Ishikawa (cell line): ENCODE measurements at regions not wholly inside any gene's neighbourhood (a gene's known extent, or its start where the extent isn't known, plus 50 kb on each side); places are given as distances from the start of the nearest gene placed in this dataset.

Source experiments
- CEBPB ChIP-seq: IDR thresholded peaks from 2 replicates; pipeline ENCODE4 v1.6.1; 2012
- EP300 ChIP-seq: IDR thresholded peaks from 2 replicates; pipeline ENCODE4 v1.6.1; 2012; ENCODE audit warnings: borderline replicate concordance
- YY1 ChIP-seq: IDR thresholded peaks from 2 replicates; pipeline ENCODE4 v1.6.1; 2012; ENCODE audit warnings: low read depth
- TF ChIP-seq, protein P1 (sequence below): IDR thresholded peaks from 2 replicates; pipeline ENCODE4 v1.6.1; 2012; ENCODE audit warnings: low read depth, mild to moderate bottlenecking
- TF ChIP-seq, protein P2 (sequence below): IDR thresholded peaks from 2 replicates; pipeline ENCODE4 v1.6.1; 2012

DNA sequence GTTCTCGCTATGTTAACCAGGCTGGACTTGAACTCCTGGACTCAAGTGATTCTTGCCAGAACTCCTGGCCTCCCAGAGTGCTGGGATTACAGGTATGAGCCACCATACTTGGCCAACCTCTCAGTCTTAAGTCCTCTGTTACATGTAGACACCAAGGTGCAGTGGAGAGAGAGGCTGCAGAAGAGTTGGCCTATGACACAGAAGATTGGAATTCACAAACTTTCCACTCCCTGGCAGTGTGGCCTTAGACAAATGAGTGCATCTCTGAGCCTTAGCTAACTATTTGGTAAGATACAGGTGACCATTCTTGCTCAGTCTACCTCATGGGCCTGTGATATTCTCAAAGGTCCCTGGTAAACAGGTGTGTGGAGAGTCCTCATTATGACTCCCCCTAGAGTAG, 159.7 kb downstream of the MYCN start:
- TF ChIP-seq CEBPB (no peak), EP300 (no peak), YY1 (no peak)
- TF ChIP-seq, protein P1, sequence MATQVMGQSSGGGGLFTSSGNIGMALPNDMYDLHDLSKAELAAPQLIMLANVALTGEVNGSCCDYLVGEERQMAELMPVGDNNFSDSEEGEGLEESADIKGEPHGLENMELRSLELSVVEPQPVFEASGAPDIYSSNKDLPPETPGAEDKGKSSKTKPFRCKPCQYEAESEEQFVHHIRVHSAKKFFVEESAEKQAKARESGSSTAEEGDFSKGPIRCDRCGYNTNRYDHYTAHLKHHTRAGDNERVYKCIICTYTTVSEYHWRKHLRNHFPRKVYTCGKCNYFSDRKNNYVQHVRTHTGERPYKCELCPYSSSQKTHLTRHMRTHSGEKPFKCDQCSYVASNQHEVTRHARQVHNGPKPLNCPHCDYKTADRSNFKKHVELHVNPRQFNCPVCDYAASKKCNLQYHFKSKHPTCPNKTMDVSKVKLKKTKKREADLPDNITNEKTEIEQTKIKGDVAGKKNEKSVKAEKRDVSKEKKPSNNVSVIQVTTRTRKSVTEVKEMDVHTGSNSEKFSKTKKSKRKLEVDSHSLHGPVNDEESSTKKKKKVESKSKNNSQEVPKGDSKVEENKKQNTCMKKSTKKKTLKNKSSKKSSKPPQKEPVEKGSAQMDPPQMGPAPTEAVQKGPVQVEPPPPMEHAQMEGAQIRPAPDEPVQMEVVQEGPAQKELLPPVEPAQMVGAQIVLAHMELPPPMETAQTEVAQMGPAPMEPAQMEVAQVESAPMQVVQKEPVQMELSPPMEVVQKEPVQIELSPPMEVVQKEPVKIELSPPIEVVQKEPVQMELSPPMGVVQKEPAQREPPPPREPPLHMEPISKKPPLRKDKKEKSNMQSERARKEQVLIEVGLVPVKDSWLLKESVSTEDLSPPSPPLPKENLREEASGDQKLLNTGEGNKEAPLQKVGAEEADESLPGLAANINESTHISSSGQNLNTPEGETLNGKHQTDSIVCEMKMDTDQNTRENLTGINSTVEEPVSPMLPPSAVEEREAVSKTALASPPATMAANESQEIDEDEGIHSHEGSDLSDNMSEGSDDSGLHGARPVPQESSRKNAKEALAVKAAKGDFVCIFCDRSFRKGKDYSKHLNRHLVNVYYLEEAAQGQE = no peak
- TF ChIP-seq, protein P2, sequence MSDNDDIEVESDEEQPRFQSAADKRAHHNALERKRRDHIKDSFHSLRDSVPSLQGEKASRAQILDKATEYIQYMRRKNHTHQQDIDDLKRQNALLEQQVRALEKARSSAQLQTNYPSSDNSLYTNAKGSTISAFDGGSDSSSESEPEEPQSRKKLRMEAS = no peak
